ENCODE measurements at regions not wholly inside any gene's neighbourhood (a gene's known extent, or its start where the extent isn't known, plus 50 kb on each side); places are given as distances from the start of the nearest gene placed in this dataset.

DNA sequence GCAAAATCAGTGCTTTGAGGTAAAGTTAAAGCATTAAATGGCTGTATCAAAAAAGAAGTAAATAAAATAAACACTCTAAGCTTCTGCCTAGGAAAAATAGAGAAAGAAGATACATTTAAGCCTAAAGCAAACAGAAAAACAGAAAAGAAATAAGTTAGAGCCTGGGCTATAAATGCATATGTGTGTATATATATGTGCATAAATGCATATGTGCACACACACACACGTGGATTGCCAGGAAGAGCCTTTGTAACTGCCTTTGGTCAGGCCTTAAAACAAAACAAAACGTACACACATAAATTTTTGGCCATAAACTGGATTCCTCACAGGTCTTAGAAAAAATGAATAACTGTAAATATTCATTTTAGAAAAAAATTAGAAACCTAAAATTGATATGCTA lies 925.8 kb downstream of the MRPL39 start:
- TF ChIP-seq GATA2 (IDR thresholded peaks at IDR 0.05; ENCODE audit: low read depth, low read length) (no peak), GATA3 (IDR thresholded peaks at IDR 0.05; ENCODE audit: low read depth, low read length) (no peak)
